CD4-positive, alpha-beta memory T cell (primary cell): ENCODE measurements at regions not wholly inside any gene's neighbourhood (a gene's known extent, or its start where the extent isn't known, plus 50 kb on each side); places are given as distances from the start of the nearest gene placed in this dataset.

Experiments used
- CTCF ChIA-PET: fragments of 350-600 bp; sonication (Branson Sonifier 250); formaldehyde crosslinking; loops from one replicate; lab custom pipeline; 2021; ENCODE audit warnings: inconsistent platforms; ENCODE audit not compliant: partially characterized antibody; lab: Charles Lee
- POLR2A ChIA-PET: fragments of 350-600 bp; sonication (Branson Sonifier 250); formaldehyde crosslinking; loops from one replicate; lab custom pipeline; 2021; ENCODE audit not compliant: partially characterized antibody; lab: Charles Lee
- DNase-seq, 5 donors: peaks; one replicate each; pipeline versions ENCODE4 v3.0.0 to v3.0.0-alpha.2; 2020 to 2022; ENCODE audit warnings: mixed read lengths in 1 of 5
- H3K27ac ChIP-seq: one replicate; pipeline ENCODE4 v1.7.0; 2013; ENCODE audit warnings: low read depth, low read length
- H3K27me3 ChIP-seq: 2 replicates; pipeline ENCODE4 v1.7.0; 2013; ENCODE audit warnings: mild to moderate bottlenecking, low read length, moderate library complexity; ENCODE audit not compliant: insufficient read depth
- H3K36me3 ChIP-seq: 2 replicates; pipeline ENCODE4 v1.7.0; 2013; ENCODE audit warnings: mild to moderate bottlenecking, low read length, moderate library complexity; ENCODE audit not compliant: insufficient read depth
- H3K4me1 ChIP-seq: 2 replicates; pipeline ENCODE4 v1.7.0; 2013; ENCODE audit warnings: mild to moderate bottlenecking, low read length, moderate library complexity; ENCODE audit not compliant: insufficient read depth
- H3K4me3 ChIP-seq, 2 donors: one replicate each; pipeline ENCODE4 v1.7.0; 2013; ENCODE audit warnings: low read length in 2 of 2, mild to moderate bottlenecking in 1 of 2
- H3K9me3 ChIP-seq, 2 donors: one replicate each; pipeline ENCODE4 v1.7.0; 2013; ENCODE audit warnings: low read length in 2 of 2, control low read depth in 1 of 2; ENCODE audit not compliant: control insufficient read depth in 1 of 2
- H3K27ac Mint-ChIP-seq, 7 donors: one replicate each; pipeline ENCODE4 v1.8.0; 2020 to 2021; ENCODE audit warnings: mixed read lengths in 7 of 7, mild to moderate bottlenecking in 6 of 7, inconsistent platforms in 3 of 7, moderate library complexity in 3 of 7
- H3K27me3 Mint-ChIP-seq, 2 donors: one replicate each; pipeline ENCODE4 v1.8.0; 2020 to 2021; ENCODE audit warnings: mixed read lengths in 2 of 2
- H3K36me3 Mint-ChIP-seq, 2 donors: one replicate each; pipeline ENCODE4 v1.8.0; 2020 to 2021; ENCODE audit warnings: mixed read lengths in 2 of 2, inconsistent platforms in 1 of 2, mild to moderate bottlenecking in 1 of 2
- H3K4me1 Mint-ChIP-seq, 4 donors: one replicate each; pipeline ENCODE4 v1.8.0; 2020 to 2021; ENCODE audit warnings: mixed read lengths in 4 of 4, mild to moderate bottlenecking in 1 of 4
- H3K4me3 Mint-ChIP-seq, 8 donors: one replicate each; pipeline ENCODE4 v1.8.0; 2020 to 2021; ENCODE audit warnings: mixed read lengths in 8 of 8, mild to moderate bottlenecking in 7 of 8, moderate library complexity in 6 of 8, inconsistent platforms in 3 of 8
- H3K9me3 Mint-ChIP-seq, 8 donors: one replicate each; pipeline ENCODE4 v1.8.0; 2020 to 2021; ENCODE audit warnings: mixed read lengths in 8 of 8, mild to moderate bottlenecking in 5 of 8, inconsistent platforms in 3 of 8, moderate library complexity in 1 of 8
- intact Hi-C: fragments of 100-400 bp; cut with micrococcal nuclease; formaldehyde crosslinking; loops from one replicate; pipeline ENCODE4 v1.15.1; 2023

DNA sequence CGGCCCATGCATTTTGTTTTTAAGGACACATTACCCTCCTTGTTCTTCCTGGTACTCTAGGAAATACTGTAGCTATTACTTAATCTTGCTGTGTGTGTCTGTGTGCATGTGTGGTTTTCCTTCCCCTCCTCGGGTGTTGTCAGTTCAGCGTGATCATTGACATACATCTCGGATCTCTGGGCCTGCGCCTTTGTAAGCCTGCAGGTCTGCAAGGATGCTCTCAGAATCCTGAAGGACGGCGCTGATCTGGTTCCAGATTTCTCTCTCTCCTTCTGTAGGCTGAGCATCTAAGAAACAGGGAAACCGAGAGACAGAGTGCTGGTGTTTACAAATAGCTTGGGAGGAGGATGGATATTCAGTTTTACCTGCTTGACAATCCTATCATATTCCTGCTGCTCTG is 100.2 kb downstream of the CYRIA start:
- no peak for DNase-seq
- H3K36me3 Mint-ChIP-seq = no peaks in the 10 kb centered on the region
- H3K36me3 ChIP-seq = no peaks in the 10 kb centered on the region

DNA sequence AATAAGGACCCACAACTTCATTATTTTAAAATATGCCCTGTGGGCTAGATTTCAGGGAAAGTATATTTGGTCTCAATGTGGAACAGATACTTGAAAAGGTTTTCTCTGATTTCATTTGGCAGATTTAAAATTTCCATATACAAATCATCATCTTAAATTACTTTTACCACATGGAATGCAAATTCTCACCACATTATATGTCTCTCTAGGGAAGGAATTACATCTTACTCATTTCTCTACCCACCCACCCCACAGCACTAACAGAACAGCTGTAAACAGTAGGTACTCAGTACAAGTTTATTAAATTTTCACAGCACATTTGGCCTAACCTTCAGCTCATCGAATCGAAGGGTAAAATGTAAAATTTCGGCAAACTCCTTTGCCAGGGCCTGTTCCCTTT is 104.0 kb downstream of the CYRIA start:
- H3K36me3 Mint-ChIP-seq = no peaks in the 10 kb centered on the region
- H3K9me3 ChIP-seq = no peaks in the 10 kb centered on the region
- CTCF ChIA-PET = no interaction called here
- no peak overlapping the region for H3K4me3 Mint-ChIP-seq
- no peak overlapping the region for H3K4me3 ChIP-seq
- no peaks in the 10 kb centered on the region for H3K36me3 ChIP-seq
- no peaks in the 10 kb centered on the region for H3K4me1 ChIP-seq
- POLR2A ChIA-PET = no interaction called here
- H3K9me3 Mint-ChIP-seq = peaks cover 0 to 1% (median 0%) of the 10 kb centered on the region in 8 donors
- peaks cover 0 to 2% of the 10 kb centered on the region in 2 donors for H3K27me3 Mint-ChIP-seq
- H3K27ac Mint-ChIP-seq = no peak overlapping the region
- no peaks in the 10 kb centered on the region for H3K4me1 Mint-ChIP-seq
- H3K27ac ChIP-seq = no peak overlapping the region
- H3K27me3 ChIP-seq = no peaks in the 10 kb centered on the region
- intact Hi-C loops = no loop called here
- no peak for DNase-seq

More for the DNA sequence above, 100.2 kb downstream of the CYRIA start:
- Histone ChIP-seq H3K9me3 (no peaks in the 10 kb centered on the region), H3K4me3 (no peak overlapping the region), H3K27ac (no peak overlapping the region), H3K27me3 (no peaks in the 10 kb centered on the region), H3K4me1 (no peaks in the 10 kb centered on the region)
- no peak overlapping the region for H3K27ac Mint-ChIP-seq
- H3K4me1 Mint-ChIP-seq = no peaks in the 10 kb centered on the region
- intact Hi-C loops = no loop called here
- H3K9me3 Mint-ChIP-seq = peaks cover 0 to 2% (median 0%) of the 10 kb centered on the region in 8 donors
- H3K4me3 Mint-ChIP-seq = no peak overlapping the region
- no peaks in the 10 kb centered on the region for H3K27me3 Mint-ChIP-seq
- ChIA-PET POLR2A (no interaction called here), CTCF (interaction anchor here (0.8 kb wide), 1 partner anchor 44 kb away, joined by 3 read pairs; no protein-coding TSS in a partner anchor)

DNA sequence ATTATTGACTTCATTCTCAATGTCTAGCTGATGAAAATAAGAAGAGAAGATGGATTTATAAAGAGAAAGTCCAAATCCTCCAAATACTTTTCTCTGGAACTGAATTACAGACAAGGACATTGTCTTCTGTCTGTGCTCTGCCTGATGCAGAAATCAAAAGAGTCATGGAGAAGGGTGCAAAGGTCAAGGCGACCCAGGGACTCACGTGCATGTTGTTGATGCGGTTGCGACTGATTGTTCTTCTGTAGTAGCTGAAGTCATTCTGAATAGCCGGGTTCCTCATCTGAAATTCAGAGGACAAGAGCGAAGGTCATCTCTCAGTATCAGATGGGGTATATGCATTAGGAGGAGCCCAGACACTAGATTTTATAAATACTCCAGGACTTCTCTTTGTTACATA is 104.4 kb downstream of the CYRIA start:
- POLR2A ChIA-PET = no interaction called here
- Mint-ChIP-seq H3K9me3 (peaks cover 0 to 1% (median 0%) of the 10 kb centered on the region in 8 donors), H3K27ac (no peak overlapping the region), H3K4me3 (no peak overlapping the region), H3K4me1 (no peaks in the 10 kb centered on the region), H3K36me3 (no peaks in the 10 kb centered on the region), H3K27me3 (peaks cover 3 to 4% of the 10 kb centered on the region in 2 donors)
- no peak for DNase-seq
- H3K36me3 ChIP-seq = no peaks in the 10 kb centered on the region
- H3K9me3 ChIP-seq = no peaks in the 10 kb centered on the region
- H3K27me3 ChIP-seq = no peaks in the 10 kb centered on the region
- intact Hi-C loops = no loop called here
- CTCF ChIA-PET = no interaction called here
- H3K27ac ChIP-seq = no peak overlapping the region
- no peak overlapping the region for H3K4me3 ChIP-seq
- H3K4me1 ChIP-seq = no peaks in the 10 kb centered on the region

DNA sequence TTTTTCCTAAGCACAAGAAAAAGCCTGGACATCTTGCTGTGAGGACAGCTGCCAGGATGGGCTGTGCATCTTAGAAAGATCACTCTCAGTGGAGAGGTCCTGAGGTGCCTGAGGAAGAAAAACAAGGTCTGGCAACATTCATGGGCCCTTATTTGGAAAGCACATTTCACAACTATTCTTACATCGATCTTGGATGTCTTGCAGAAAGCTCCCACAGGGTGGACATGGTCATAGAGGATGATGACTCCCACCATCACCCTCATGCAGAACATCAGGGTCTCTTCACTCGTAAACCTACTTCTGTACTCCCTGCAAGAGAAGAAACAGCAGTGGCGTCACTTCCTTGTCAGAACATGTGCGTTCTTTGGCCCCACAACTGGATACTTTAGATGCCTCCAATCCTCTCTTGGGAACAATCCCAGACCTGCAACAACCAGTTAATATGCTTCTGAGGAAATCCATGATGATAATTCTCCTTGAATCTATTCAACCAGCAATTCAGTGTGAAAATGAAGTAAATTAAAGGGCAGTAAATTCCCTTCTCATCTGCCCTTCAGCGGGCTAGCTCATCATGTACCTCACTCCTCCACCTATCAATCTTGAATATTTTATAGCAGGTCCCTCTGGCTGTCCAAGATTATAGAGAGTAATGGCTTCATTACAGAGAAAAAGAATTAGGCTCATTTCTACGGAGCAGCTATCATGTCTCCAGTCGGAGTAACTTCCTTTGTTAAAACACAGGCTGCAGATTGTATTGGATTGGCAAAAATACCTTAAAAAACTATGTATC is 106.2 kb downstream of the CYRIA start:
- H3K27me3 ChIP-seq = no peaks in the 10 kb centered on the region
- no peak overlapping the region for H3K27ac Mint-ChIP-seq
- no peaks in the 10 kb centered on the region for H3K36me3 Mint-ChIP-seq
- no peak overlapping the region for H3K4me3 Mint-ChIP-seq
- no peak overlapping the region for H3K4me3 ChIP-seq
- CTCF ChIA-PET = no interaction called here
- no peaks in the 10 kb centered on the region for H3K36me3 ChIP-seq
- intact Hi-C loops = no loop called here
- POLR2A ChIA-PET = no interaction called here
- DNase-seq = no peak
- peaks cover 3 to 4% of the 10 kb centered on the region in 2 donors for H3K27me3 Mint-ChIP-seq
- H3K9me3 Mint-ChIP-seq = peaks cover 0 to 1% (median 0%) of the 10 kb centered on the region in 8 donors
- H3K27ac ChIP-seq = no peak overlapping the region
- H3K4me1 Mint-ChIP-seq = no peaks in the 10 kb centered on the region
- no peaks in the 10 kb centered on the region for H3K4me1 ChIP-seq
- no peaks in the 10 kb centered on the region for H3K9me3 ChIP-seq

DNA sequence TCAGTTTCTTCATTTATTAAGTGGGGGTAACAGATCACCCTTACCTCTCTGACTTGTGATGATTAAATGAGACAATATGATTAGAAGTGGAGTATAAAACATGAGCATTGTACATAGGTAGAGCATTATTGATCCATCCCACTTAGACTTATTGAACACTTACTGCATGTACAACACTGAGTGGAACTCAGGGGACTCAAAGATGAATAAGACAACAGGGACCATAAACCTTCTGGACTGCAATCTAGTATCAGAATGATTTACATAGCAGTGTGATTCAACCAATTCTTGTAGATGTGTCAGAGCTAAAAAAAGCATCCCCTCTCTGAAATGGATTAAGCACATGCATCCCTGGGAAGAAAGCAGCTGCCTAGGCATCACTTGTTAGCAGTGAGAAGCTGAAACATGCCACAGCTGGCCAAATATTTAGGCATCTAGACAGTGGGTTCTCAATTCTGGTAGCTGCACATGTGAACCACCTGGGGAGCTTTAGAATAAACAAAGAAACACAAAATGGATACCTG is 111.5 kb downstream of the CYRIA start:
- H3K4me3 Mint-ChIP-seq = no peak overlapping the region
- Histone ChIP-seq H3K4me3 (no peak overlapping the region), H3K9me3 (no peaks in the 10 kb centered on the region), H3K36me3 (no peaks in the 10 kb centered on the region), H3K27ac (no peak overlapping the region), H3K27me3 (no peaks in the 10 kb centered on the region), H3K4me1 (no peaks in the 10 kb centered on the region)
- peaks cover 3 to 4% of the 10 kb centered on the region in 2 donors for H3K27me3 Mint-ChIP-seq
- no peaks in the 10 kb centered on the region for H3K9me3 Mint-ChIP-seq
- ChIA-PET CTCF (interaction anchor here (2.1 kb wide), 1 partner anchor 99 kb away, joined by 4 read pairs; no protein-coding TSS in a partner anchor), POLR2A (no interaction called here)
- intact Hi-C loops = no loop called here
- H3K27ac Mint-ChIP-seq = no peak overlapping the region
- no peaks in the 10 kb centered on the region for H3K36me3 Mint-ChIP-seq
- no peak for DNase-seq
- no peaks in the 10 kb centered on the region for H3K4me1 Mint-ChIP-seq

DNA sequence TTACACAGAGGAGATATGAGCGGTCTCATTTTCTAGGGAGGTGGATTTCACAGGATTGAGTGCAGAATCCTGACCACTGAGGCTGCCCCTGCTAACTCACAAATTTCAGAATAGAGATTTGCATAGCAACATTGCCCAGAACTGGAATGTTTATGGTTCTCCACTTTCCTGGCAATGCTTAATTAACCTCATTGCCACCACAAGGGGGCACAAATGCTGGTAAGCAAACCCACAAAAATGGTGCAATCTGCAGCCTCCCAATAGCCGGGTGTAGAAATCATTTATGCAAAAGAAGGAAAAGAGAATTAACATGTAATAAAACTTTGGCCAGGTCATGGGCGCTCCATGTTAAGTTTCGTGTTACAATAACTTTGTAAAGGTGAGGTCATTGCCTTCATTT is 112.4 kb downstream of the CYRIA start:
- CTCF ChIA-PET = interaction anchor here (2.1 kb wide), 1 partner anchor 100 kb away, joined by 4 read pairs; no protein-coding TSS in a partner anchor
- H3K9me3 Mint-ChIP-seq = no peaks in the 10 kb centered on the region
- POLR2A ChIA-PET = no interaction called here
- Histone ChIP-seq H3K27ac (no peak overlapping the region), H3K36me3 (no peaks in the 10 kb centered on the region), H3K9me3 (no peaks in the 10 kb centered on the region), H3K4me1 (no peaks in the 10 kb centered on the region), H3K27me3 (no peaks in the 10 kb centered on the region), H3K4me3 (no peak overlapping the region)
- H3K4me1 Mint-ChIP-seq = no peaks in the 10 kb centered on the region
- H3K27ac Mint-ChIP-seq = no peak overlapping the region
- no peaks in the 10 kb centered on the region for H3K36me3 Mint-ChIP-seq
- DNase-seq = no peak
- H3K27me3 Mint-ChIP-seq = peaks cover 3 to 4% of the 10 kb centered on the region in 2 donors
- intact Hi-C loops = no loop called here
- no peak overlapping the region for H3K4me3 Mint-ChIP-seq

DNA sequence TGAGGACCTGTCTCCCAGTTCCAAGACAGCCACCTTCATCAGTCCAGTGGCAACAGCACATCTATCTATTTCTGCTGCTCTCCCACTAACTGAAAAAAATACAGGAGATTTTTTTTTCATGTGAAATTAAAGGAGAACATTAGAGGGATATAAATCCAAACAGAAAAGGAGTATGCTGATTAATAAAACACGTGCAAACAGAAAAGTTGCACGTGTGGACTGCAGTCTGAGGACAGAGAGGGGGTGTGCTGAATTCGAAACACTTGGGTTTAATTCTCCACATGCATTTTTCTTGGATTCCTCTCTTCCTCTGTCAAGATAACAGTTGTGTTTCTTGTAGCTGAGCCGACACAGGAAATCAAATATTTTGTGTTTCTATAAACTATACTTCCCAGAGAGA is 113.4 kb downstream of the CYRIA start:
- no peaks in the 10 kb centered on the region for H3K9me3 ChIP-seq
- ChIA-PET CTCF (interaction anchor here (0.7 to 2.1 kb wide), 2 partner anchors 57 to 101 kb away, joined by 4 read pairs; no protein-coding TSS in a partner anchor), POLR2A (no interaction called here)
- H3K27me3 ChIP-seq = no peaks in the 10 kb centered on the region
- H3K36me3 ChIP-seq = no peaks in the 10 kb centered on the region
- intact Hi-C loops = no loop called here
- no peak overlapping the region for H3K27ac ChIP-seq
- H3K27me3 Mint-ChIP-seq = peaks cover 3 to 4% of the 10 kb centered on the region in 2 donors
- H3K4me3 ChIP-seq = no peak overlapping the region
- no peaks in the 10 kb centered on the region for H3K36me3 Mint-ChIP-seq
- H3K9me3 Mint-ChIP-seq = no peaks in the 10 kb centered on the region
- no peaks in the 10 kb centered on the region for H3K4me1 ChIP-seq
- no peak overlapping the region for H3K27ac Mint-ChIP-seq
- no peak overlapping the region for H3K4me3 Mint-ChIP-seq
- H3K4me1 Mint-ChIP-seq = no peaks in the 10 kb centered on the region
- DNase-seq = no peak
